ENCODE measurements at regions not wholly inside any gene's neighbourhood (a gene's known extent, or its start where the extent isn't known, plus 50 kb on each side); places are given as distances from the start of the nearest gene placed in this dataset.

GRCh38 chr2:234137400-234138014 is 87.0 kb downstream of the SPP2 start:
- no peak for TF ChIP-seq CTCF (IDR thresholded peaks at IDR 0.05)
- no peak for TF ChIP-seq POLR2A (IDR thresholded peaks at IDR 0.05; ENCODE audit: low read depth)

All from esophagus muscularis mucosa (tissue), 3 donors.